ENCODE measurements at regions not wholly inside any gene's neighbourhood (a gene's known extent, or its start where the extent isn't known, plus 50 kb on each side); places are given as distances from the start of the nearest gene placed in this dataset.

DNA sequence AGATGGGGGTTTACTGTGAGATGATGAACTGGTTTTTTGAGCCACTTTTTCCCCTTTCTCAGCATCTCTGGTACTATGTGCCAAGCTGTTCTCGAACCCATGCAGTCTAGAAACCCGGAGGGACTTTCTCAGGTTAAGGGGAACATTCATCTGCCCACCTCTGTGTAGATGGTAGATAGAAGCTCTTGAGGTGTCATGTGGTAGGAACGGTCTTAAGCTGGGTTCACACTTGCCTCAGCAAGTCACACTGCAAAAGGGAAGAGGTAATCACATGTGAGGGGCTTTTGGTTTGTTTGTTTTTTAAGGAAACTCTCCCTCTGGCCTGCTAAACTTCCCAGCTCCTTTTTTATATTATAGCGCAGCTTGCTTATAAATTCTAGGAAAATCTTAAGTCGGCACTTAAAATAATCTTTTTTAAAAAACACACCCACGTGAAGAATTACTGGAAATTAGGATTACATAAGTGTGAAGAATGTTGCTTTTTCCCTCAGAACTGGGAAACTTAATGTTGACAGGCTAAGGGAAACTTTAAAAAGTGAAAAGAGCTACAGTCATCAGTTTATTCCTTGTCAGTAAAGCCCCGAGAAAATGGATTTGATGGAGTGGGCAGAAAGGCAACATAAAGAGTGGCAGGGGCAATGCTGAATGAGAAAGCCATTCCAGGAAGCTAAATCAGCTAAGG is 430.3 kb downstream of the ARHGEF28 start (continued):
- TF ChIP-seq, protein P1, sequence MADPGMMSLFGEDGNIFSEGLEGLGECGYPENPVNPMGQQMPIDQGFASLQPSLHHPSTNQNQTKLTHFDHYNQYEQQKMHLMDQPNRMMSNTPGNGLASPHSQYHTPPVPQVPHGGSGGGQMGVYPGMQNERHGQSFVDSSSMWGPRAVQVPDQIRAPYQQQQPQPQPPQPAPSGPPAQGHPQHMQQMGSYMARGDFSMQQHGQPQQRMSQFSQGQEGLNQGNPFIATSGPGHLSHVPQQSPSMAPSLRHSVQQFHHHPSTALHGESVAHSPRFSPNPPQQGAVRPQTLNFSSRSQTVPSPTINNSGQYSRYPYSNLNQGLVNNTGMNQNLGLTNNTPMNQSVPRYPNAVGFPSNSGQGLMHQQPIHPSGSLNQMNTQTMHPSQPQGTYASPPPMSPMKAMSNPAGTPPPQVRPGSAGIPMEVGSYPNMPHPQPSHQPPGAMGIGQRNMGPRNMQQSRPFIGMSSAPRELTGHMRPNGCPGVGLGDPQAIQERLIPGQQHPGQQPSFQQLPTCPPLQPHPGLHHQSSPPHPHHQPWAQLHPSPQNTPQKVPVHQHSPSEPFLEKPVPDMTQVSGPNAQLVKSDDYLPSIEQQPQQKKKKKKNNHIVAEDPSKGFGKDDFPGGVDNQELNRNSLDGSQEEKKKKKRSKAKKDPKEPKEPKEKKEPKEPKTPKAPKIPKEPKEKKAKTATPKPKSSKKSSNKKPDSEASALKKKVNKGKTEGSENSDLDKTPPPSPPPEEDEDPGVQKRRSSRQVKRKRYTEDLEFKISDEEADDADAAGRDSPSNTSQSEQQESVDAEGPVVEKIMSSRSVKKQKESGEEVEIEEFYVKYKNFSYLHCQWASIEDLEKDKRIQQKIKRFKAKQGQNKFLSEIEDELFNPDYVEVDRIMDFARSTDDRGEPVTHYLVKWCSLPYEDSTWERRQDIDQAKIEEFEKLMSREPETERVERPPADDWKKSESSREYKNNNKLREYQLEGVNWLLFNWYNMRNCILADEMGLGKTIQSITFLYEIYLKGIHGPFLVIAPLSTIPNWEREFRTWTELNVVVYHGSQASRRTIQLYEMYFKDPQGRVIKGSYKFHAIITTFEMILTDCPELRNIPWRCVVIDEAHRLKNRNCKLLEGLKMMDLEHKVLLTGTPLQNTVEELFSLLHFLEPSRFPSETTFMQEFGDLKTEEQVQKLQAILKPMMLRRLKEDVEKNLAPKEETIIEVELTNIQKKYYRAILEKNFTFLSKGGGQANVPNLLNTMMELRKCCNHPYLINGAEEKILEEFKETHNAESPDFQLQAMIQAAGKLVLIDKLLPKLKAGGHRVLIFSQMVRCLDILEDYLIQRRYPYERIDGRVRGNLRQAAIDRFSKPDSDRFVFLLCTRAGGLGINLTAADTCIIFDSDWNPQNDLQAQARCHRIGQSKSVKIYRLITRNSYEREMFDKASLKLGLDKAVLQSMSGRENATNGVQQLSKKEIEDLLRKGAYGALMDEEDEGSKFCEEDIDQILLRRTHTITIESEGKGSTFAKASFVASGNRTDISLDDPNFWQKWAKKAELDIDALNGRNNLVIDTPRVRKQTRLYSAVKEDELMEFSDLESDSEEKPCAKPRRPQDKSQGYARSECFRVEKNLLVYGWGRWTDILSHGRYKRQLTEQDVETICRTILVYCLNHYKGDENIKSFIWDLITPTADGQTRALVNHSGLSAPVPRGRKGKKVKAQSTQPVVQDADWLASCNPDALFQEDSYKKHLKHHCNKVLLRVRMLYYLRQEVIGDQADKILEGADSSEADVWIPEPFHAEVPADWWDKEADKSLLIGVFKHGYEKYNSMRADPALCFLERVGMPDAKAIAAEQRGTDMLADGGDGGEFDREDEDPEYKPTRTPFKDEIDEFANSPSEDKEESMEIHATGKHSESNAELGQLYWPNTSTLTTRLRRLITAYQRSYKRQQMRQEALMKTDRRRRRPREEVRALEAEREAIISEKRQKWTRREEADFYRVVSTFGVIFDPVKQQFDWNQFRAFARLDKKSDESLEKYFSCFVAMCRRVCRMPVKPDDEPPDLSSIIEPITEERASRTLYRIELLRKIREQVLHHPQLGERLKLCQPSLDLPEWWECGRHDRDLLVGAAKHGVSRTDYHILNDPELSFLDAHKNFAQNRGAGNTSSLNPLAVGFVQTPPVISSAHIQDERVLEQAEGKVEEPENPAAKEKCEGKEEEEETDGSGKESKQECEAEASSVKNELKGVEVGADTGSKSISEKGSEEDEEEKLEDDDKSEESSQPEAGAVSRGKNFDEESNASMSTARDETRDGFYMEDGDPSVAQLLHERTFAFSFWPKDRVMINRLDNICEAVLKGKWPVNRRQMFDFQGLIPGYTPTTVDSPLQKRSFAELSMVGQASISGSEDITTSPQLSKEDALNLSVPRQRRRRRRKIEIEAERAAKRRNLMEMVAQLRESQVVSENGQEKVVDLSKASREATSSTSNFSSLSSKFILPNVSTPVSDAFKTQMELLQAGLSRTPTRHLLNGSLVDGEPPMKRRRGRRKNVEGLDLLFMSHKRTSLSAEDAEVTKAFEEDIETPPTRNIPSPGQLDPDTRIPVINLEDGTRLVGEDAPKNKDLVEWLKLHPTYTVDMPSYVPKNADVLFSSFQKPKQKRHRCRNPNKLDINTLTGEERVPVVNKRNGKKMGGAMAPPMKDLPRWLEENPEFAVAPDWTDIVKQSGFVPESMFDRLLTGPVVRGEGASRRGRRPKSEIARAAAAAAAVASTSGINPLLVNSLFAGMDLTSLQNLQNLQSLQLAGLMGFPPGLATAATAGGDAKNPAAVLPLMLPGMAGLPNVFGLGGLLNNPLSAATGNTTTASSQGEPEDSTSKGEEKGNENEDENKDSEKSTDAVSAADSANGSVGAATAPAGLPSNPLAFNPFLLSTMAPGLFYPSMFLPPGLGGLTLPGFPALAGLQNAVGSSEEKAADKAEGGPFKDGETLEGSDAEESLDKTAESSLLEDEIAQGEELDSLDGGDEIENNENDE (IDR thresholded peaks at IDR 0.05; ENCODE audit: insufficient replicate concordance, low read length) = no peak
- TF ChIP-seq RAD21 (IDR thresholded peaks at IDR 0.05 in 1 of 2, conservative IDR thresholded peaks at IDR 0.05 in 1 of 2; ENCODE audit: low read depth in 2 of 2, low read length in 2 of 2) (no peak), RXRA (IDR thresholded peaks at IDR 0.05; ENCODE audit: insufficient read depth, low read depth, low read length) (no peak), BACH1 (IDR thresholded peaks at IDR 0.05; ENCODE audit: low read length) (no peak), SRF (IDR thresholded peaks at IDR 0.05; ENCODE audit: low read depth, low read length) (no peak)
- TF ChIP-seq, protein P2, sequence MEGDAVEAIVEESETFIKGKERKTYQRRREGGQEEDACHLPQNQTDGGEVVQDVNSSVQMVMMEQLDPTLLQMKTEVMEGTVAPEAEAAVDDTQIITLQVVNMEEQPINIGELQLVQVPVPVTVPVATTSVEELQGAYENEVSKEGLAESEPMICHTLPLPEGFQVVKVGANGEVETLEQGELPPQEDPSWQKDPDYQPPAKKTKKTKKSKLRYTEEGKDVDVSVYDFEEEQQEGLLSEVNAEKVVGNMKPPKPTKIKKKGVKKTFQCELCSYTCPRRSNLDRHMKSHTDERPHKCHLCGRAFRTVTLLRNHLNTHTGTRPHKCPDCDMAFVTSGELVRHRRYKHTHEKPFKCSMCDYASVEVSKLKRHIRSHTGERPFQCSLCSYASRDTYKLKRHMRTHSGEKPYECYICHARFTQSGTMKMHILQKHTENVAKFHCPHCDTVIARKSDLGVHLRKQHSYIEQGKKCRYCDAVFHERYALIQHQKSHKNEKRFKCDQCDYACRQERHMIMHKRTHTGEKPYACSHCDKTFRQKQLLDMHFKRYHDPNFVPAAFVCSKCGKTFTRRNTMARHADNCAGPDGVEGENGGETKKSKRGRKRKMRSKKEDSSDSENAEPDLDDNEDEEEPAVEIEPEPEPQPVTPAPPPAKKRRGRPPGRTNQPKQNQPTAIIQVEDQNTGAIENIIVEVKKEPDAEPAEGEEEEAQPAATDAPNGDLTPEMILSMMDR (IDR thresholded peaks at IDR 0.05; ENCODE audit: control extremely low read depth in 1 of 3, insufficient read depth in 1 of 3, low read depth in 1 of 3, low read length in 3 of 3) = no peak
